ENCODE measurements at regions not wholly inside any gene's neighbourhood (a gene's known extent, or its start where the extent isn't known, plus 50 kb on each side); places are given as distances from the start of the nearest gene placed in this dataset.
"Not testable (repeated sequence)": the region's sequence is repeated elsewhere in the genome, so short reads cannot be mapped to it uniquely, and the experiment has no call there.

- no peak for DNase-seq (ENCODE audit: low read depth)
- no peak for TF ChIP-seq CTCF (IDR thresholded peaks at IDR 0.05; ENCODE audit: insufficient read depth, low read length)
Observed at GRCh38 chrX:37918703-37919102, 71.3 kb upstream of the DYNLT3 start.

GRCh38 chrX:37921758-37922157 is 74.4 kb upstream of the DYNLT3 start:
- DNase-seq (ENCODE audit: low read depth): peak; percentile 31
- no peak overlapping the region for H3K4me3 ChIP-seq (ENCODE audit: low read depth, low read length)
- no peak for TF ChIP-seq CTCF (IDR thresholded peaks at IDR 0.05; ENCODE audit: insufficient read depth, low read length)

More at GRCh38 chrX:37918703-37919102, 71.3 kb upstream of the DYNLT3 start:
- H3K4me3 ChIP-seq (ENCODE audit: low read depth, low read length): no peak overlapping the region

GRCh38 chrX:37922928-37923327 is 75.6 kb upstream of the DYNLT3 start:
- peak; percentile 4 for DNase-seq (ENCODE audit: low read depth)
- H3K4me3 ChIP-seq (ENCODE audit: low read depth, low read length): no peak overlapping the region
- TF ChIP-seq CTCF (IDR thresholded peaks at IDR 0.05; ENCODE audit: insufficient read depth, low read length): no peak

GRCh38 chrX:37925761-37926160 is 78.4 kb upstream of the DYNLT3 start:
- DNase-seq (ENCODE audit: low read depth); H3K4me3 ChIP-seq (ENCODE audit: low read depth, low read length): not testable (repeated sequence)

GRCh38 chrX:37926700-37927099 is 79.3 kb upstream of the DYNLT3 start:
- TF ChIP-seq CTCF (IDR thresholded peaks at IDR 0.05; ENCODE audit: insufficient read depth, low read length): peak; percentile 55
- peak; percentile 66 for DNase-seq (ENCODE audit: low read depth)
- H3K4me3 ChIP-seq (ENCODE audit: low read depth, low read length): no peak overlapping the region

GRCh38 chrX:37942170-37942569 is 64.2 kb upstream of the SYTL5 start:
- TF ChIP-seq CTCF (IDR thresholded peaks at IDR 0.05; ENCODE audit: insufficient read depth, low read length): no peak
- H3K4me3 ChIP-seq (ENCODE audit: low read depth, low read length): no peak overlapping the region
- DNase-seq (ENCODE audit: low read depth): no peak

- DNase-seq (ENCODE audit: low read depth): no peak
- no peak for TF ChIP-seq CTCF (IDR thresholded peaks at IDR 0.05; ENCODE audit: insufficient read depth, low read length)
- H3K4me3 ChIP-seq (ENCODE audit: low read depth, low read length): no peak overlapping the region
Observed at GRCh38 chrX:37943554-37944344, 62.6 kb upstream of the SYTL5 start.
